ENCODE measurements at regions not wholly inside any gene's neighbourhood (a gene's known extent, or its start where the extent isn't known, plus 50 kb on each side); places are given as distances from the start of the nearest gene placed in this dataset.

GRCh38 chr3:107100137-107100536 is 277.1 kb upstream of the CCDC54 start:
- no peak overlapping the region for H3K4me3 ChIP-seq
- no peak overlapping the region for H3K9ac ChIP-seq (ENCODE audit: low read depth in 2 of 2, low read length in 2 of 2)
- intact Hi-C loops (cut with DNase I), result no loop called here
- TF ChIP-seq CTCF (IDR thresholded peaks at IDR 0.05), result no peak
- H3K4me1 ChIP-seq, result no peaks in the 10 kb centered on the region
- no peaks in the 10 kb centered on the region for H3K9me3 ChIP-seq
- no peak for DNase-seq
- H3K36me3 ChIP-seq, result no peaks in the 10 kb centered on the region
- no peaks in the 10 kb centered on the region for H3K27me3 ChIP-seq
- no peak overlapping the region for H3K27ac ChIP-seq

- H3K9me3 ChIP-seq, result no peaks in the 10 kb centered on the region
- no peaks in the 10 kb centered on the region for H3K27me3 ChIP-seq
- intact Hi-C loops (cut with DNase I), result no loop called here
- no peaks in the 10 kb centered on the region for H3K4me1 ChIP-seq
- no peak overlapping the region for H3K9ac ChIP-seq (ENCODE audit: low read depth in 2 of 2, low read length in 2 of 2)
- no peak for DNase-seq
- no peak overlapping the region for H3K27ac ChIP-seq
- no peaks in the 10 kb centered on the region for H3K36me3 ChIP-seq
- H3K4me3 ChIP-seq, result no peak overlapping the region
- no peak for TF ChIP-seq CTCF (IDR thresholded peaks at IDR 0.05)
Measured at GRCh38 chr3:107100573-107100972, 276.7 kb upstream of the CCDC54 start.

- no peaks in the 10 kb centered on the region for H3K36me3 ChIP-seq
- DNase-seq, result no peak
- H3K27me3 ChIP-seq, result no peaks in the 10 kb centered on the region
- no peak for TF ChIP-seq CTCF (IDR thresholded peaks at IDR 0.05)
- no peaks in the 10 kb centered on the region for H3K4me1 ChIP-seq
- H3K4me3 ChIP-seq, result no peak overlapping the region
- intact Hi-C loops (cut with DNase I), result no loop called here
- H3K9ac ChIP-seq (ENCODE audit: low read depth in 2 of 2, low read length in 2 of 2), result no peak overlapping the region
- H3K27ac ChIP-seq, result no peak overlapping the region
- H3K9me3 ChIP-seq, result no peaks in the 10 kb centered on the region
Measured at GRCh38 chr3:107103786-107104185, 273.5 kb upstream of the CCDC54 start.

- Histone ChIP-seq H3K36me3 (no peaks in the 10 kb centered on the region), H3K4me3 (no peak overlapping the region), H3K27me3 (no peaks in the 10 kb centered on the region), H3K27ac (no peak overlapping the region), H3K9me3 (no peaks in the 10 kb centered on the region), H3K4me1 (no peaks in the 10 kb centered on the region), H3K9ac (ENCODE audit: low read depth in 2 of 2, low read length in 2 of 2) (no peak overlapping the region)
- intact Hi-C loops (cut with DNase I), result no loop called here
- TF ChIP-seq CTCF (IDR thresholded peaks at IDR 0.05), result no peak
- DNase-seq, result no peak
Measured at GRCh38 chr3:107106316-107106715, 270.9 kb upstream of the CCDC54 start.

GRCh38 chr3:107106907-107107306 is 270.3 kb upstream of the CCDC54 start:
- Histone ChIP-seq H3K27me3 (no peaks in the 10 kb centered on the region), H3K9me3 (no peaks in the 10 kb centered on the region), H3K27ac (no peak overlapping the region), H3K4me1 (no peaks in the 10 kb centered on the region), H3K36me3 (no peaks in the 10 kb centered on the region), H3K4me3 (no peak overlapping the region), H3K9ac (ENCODE audit: low read depth in 2 of 2, low read length in 2 of 2) (no peak overlapping the region)
- no peak for TF ChIP-seq CTCF (IDR thresholded peaks at IDR 0.05)
- intact Hi-C loops (cut with DNase I), result no loop called here
- no peak for DNase-seq

All from colonic mucosa (tissue), 4 donors.